NCI-H187 treated with DMSO at 0.1 percent for 48 hours (cell line): ENCODE measurements at regions not wholly inside any gene's neighbourhood (a gene's known extent, or its start where the extent isn't known, plus 50 kb on each side); places are given as distances from the start of the nearest gene placed in this dataset.
"Not testable (repeated sequence)": the region's sequence is repeated elsewhere in the genome, so short reads cannot be mapped to it uniquely, and the experiment has no call there.

ENCODE experiments used
- DNase-seq: peaks from one replicate; lab custom pipeline; 2025; lab: John Stamatoyannopoulos, UW

DNA sequence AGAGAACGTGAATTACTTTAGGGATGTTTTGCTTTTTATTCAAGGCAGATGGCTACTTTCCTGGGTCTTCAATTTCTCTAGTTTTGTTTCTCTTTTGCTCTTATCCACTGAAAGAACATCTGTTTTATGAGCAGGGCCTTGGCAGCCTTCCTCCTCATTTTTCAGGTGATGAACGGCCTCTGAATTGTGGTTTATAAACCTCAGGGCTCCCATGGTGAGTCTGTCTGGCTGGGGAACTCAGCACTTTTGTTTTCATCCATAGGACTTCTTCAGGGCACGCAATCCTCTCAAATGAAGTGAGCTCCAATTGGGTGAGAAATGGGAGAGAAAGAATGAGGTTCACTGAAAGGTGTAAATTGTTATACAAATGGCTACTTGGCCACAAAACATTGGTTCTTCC is 186.4 kb upstream of the ERCC4 start:
- no peak for DNase-seq

DNA sequence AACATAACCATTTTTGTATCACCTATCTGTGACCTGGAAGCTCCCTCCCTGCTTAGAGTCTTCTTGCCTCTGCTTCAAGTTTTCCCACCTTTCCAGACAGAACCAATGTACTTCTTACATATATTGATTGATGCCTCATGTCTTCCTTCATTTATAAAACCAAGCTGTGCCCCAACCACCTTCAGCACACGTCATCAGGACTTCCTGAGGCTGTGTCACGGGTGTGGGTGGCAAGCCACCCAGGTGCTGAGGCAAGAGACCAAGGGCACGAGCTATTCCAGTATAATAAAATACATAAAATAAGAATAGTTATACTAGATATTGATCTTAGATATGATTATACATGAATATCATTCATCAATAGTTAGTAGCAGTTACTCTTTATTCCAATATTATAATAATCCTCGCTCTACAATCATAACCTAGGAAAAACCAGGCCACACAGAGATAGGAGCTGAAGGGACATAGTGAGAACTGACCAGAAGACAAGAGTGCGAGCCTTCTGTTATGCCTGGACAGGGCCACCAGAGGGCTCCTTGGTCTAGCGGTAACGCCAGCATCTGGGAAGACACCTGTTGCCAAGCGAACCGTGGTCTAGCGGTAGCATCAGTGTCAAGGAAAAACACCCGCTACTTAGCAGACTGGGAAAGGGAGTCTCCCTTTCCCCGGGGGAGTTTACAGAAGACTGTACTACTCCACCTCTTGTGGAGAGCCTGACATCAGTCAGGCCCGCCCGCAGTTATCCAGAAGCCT is 180.2 kb upstream of the ERCC4 start:
- DNase-seq = not testable (repeated sequence)

- no peak for DNase-seq
Observed at GRCh38 chr16:13742928-13743327, 177.0 kb upstream of the ERCC4 start.

GRCh38 chr16:13743571-13743970 is 176.4 kb upstream of the ERCC4 start:
- DNase-seq = no peak

GRCh38 chr16:13756411-13757140 is 163.4 kb upstream of the ERCC4 start:
- DNase-seq = no peak

- DNase-seq = no peak
Observed at GRCh38 chr16:13766334-13766733, 153.6 kb upstream of the ERCC4 start.

DNA sequence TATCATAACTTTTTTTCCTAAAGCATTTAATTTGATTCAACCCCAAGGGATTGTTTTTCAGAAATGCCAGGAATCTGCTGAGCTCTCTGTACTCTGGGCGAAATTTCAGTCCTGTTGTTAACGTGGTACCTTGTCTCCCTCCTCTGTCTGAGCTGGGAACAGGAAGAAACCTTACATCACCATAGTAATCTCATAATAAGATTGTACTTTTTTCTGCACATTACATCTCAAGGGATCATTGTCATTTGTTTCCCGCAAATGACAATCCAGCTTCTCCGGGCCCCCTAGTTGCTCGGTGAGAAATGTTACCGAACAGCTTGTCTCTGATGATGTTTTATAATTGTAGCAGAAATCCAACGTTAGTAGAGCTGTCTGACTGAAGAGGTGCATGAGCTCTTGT is 152.7 kb upstream of the ERCC4 start:
- DNase-seq = no peak

DNA sequence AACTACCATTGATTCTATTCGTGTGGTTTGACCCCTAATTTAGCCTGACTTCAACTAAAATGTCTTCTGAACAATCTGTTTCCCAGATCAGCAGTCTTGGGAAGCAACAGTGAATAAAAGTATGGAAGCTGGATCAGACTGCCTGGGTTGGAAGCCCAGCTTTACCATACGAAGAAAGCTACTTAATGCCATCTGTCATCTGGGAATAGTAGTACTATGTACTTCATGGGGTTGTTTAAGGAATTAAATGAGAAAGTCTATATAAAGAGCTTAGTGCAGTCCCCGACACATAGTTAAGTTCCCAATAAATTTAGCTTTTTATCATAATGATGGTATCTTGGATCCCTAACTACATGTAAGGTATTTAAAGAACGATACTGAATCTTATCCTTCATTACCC is 151.5 kb upstream of the ERCC4 start:
- no peak for DNase-seq

- no peak for DNase-seq
Observed at GRCh38 chr16:13770436-13770835, 149.5 kb upstream of the ERCC4 start.

DNA sequence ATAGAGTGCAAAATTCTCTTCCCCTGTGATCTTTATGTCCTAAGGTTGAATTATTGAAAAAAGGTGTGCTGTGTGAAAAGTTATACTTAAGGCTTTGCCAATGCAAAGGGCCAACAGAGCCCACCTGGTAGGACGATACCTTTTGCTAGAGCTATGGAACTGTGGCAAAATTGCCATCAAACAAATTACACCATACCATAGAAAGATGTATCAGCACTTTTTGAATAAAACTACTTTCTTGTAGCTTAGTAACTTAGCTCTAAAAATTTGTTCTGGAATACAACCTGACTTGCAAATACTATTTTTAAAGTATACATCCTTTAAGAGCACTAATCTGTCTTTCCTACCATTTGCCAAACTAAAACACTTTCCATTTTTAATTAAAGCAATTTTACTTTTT is 147.2 kb upstream of the ERCC4 start:
- DNase-seq = no peak

GRCh38 chr16:13779676-13780075 is 140.3 kb upstream of the ERCC4 start:
- DNase-seq = no peak

- no peak for DNase-seq
Observed at GRCh38 chr16:13780406-13781168, 139.4 kb upstream of the ERCC4 start.

GRCh38 chr16:13781169-13781564 is 138.8 kb upstream of the ERCC4 start:
- no peak for DNase-seq

DNA sequence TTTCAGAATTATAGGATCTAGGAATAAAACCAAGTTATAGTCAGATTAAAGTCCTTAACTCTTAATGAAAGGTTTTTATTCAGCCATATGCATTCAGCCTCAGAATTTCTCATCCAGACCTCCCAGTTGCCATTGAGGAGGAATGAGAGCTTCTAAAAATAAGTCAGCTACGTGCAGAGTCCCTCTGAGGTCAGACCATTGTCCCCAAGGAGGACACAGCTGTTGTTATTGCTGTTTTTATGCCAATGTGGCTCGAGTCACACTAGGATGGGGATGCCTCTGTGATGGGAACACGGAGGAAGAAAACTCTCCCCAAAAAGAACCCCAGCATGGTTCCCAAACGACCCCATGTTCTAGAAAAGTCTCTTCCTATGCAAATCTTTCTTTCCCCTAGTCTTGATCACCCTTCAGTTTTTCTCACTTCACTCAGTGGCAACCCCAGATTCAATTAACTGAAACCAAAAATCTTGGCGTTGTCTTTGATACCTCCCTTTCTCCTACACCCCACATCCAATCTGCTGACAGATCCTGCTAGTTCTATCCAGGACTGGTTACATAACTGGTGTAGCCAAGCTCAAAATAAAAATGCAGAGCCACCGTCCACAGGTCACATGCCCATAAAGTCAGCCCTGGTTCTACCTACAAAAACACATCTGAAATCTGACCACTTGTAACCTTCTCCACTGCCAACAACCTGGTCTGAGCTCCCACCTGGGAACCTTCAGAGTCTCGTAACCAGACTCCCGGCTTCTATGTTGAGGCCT is 138.2 kb upstream of the ERCC4 start:
- no peak for DNase-seq

DNA sequence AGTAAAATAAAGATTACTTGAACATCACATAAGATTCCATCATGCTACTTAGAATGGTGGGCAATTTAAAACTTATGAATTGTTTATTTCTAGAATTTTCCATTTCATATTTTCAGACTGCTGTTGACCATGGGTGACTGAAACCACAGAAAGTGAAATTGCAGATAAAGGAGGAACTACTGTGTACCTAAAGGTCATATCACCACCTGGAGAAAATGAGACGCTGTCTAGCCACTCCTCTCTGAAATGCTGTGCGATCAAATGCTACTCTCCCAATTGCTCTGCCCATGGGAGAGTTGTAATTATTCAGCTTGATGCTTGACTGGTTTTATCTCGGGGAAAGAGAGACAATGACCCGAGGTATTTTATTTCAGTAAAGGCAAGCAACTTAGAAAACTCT is 128.9 kb upstream of the ERCC4 start:
- no peak for DNase-seq

DNA sequence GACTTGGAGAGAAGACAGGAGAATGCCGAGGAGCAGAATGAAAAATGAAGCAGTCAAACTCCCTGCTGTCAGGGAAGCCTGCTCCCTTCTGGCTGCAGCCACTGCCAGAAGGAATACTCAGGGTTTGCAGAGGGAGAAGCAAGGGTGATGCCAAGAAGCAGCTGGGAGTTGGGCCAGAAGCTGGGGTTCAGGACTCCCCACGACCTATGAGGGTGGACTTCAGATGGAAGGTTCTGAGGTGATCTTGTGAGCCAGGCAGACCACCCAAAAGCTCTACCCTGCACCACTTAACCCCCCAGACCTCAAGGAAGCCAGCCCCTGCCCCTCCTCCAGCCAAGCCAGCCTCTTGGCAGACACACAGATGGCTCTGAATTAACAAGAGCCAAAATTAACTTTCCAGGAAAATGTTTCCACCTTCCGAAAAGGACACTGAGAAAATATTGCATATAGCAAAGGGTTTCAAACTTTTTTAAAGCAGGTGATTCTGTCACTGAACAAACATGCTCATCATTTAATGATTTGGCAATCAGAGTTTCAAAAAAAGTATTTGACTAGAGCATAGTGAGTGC is 126.0 kb upstream of the ERCC4 start:
- no peak for DNase-seq

- DNase-seq = no peak
Observed at GRCh38 chr16:13795131-13795530, 124.8 kb upstream of the ERCC4 start.

- no peak for DNase-seq
Observed at GRCh38 chr16:13797718-13798117, 122.2 kb upstream of the ERCC4 start.

DNA sequence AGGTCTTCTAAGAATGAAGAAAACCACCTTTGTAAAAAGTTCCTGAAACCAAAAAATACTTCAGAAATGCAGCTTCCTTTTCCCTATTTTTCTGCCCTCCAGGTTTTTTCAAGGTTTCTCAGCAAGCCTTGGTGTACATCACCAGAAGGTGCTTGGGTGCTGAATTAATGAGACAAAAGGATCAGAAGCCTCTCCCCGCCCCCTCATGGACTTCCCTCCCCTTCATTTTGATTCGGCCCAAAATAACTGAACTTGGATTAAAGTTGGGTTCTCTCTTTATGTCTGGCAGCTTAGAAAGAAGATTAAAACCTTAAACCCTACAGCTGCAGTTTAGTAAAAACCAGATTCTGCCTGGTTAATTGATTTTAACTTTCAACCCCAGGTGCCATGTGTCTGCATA is 121.7 kb upstream of the ERCC4 start:
- DNase-seq = no peak

DNA sequence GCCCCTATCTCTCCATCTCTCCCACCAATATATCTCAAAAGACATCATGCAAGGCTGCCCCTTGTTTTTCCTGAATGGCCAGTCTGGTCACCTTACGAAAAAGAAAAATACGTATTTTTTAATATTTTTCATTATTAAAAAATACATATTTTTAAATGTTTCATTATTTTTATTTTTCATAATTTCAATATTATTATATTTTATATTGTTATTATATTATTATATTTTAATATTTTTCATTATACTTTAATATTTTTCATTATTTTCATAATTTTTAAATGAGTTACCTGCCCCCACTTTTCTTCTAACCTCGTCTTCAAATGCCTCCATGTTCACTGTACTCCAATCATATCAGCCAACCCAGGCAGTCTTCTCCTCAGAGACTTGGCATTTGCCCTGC is 116.0 kb upstream of the ERCC4 start:
- no peak for DNase-seq

GRCh38 chr16:13805951-13806350 is 114.0 kb upstream of the ERCC4 start:
- DNase-seq = no peak

DNA sequence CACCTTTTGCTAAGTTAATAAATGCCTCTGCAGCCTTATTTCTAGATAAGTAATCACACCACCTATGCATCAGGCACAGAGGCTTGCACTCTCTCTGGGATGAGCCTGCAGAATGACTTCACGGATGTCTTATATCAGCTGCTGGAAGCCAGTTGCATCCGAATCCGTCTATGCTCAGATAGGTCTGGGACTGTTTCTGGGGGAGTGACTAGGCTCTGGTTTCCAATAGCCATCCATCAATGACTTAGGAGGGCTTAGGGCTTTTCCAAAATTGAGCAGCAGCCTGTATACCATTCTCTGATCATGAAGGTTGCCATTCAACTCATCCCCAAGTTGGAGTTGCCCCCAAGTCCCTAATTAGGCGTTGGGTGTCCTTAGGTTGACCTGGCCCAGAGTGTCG is 113.3 kb upstream of the ERCC4 start:
- DNase-seq = no peak
